GM12878 (cell line): ENCODE measurements at regions not wholly inside any gene's neighbourhood (a gene's known extent, or its start where the extent isn't known, plus 50 kb on each side); places are given as distances from the start of the nearest gene placed in this dataset.

Experiments
- ATAC-seq: fragments of 200-7000 bp; cut with Tn5 transposase; 3 replicates; pipeline ENCODE4 v1.9.1; 2020; ENCODE audit warnings: mild to moderate bottlenecking, moderate library complexity
- BruUV-seq: library from RNA; stranded (reverse); fragments of 400-500 nt; replicated peaks from 2 replicates; lab custom pipeline; 2021; lab: Mats Ljungman, UMichigan
- CTCF ChIA-PET: fragments of 300-600 bp; sonication (Branson Sonifier 250); formaldehyde crosslinking; extraction: SDS; loops from one replicate; lab custom pipeline; 2021; ENCODE audit warnings: inconsistent platforms; lab: Yijun Ruan, JAX
- POLR2A ChIA-PET: fragments of 350-600 bp; formaldehyde crosslinking; extraction: SDS; loops from one replicate; lab custom pipeline; 2021; ENCODE audit warnings: inconsistent platforms; lab: Charles Lee
- RAD21 ChIA-PET: fragments of 300-600 bp; sonication (Branson Sonifier 250); formaldehyde crosslinking; loops from one replicate; lab custom pipeline; 2023; ENCODE audit warnings: antibody characterized with exemption; ENCODE audit not compliant: unreplicated experiment; lab: Charles Lee
- SMC1A ChIA-PET: fragments of 300-600 bp; sonication (Branson Sonifier 250); formaldehyde crosslinking; loops from one replicate; lab custom pipeline; 2023; ENCODE audit not compliant: unreplicated experiment, uncharacterized antibody; lab: Charles Lee
- DNase-seq: peaks from one replicate; pipeline ENCODE4 v3.0.0-alpha.2; 2011; ENCODE audit warnings: low read depth, low spot score
- FAIRE-seq: peaks from 3 replicates; lab custom pipeline; 2011; peaks lifted over from hg19 to GRCh38; lab: Jason Lieb, UNC
- H2AFZ ChIP-seq: 2 replicates; pipeline ENCODE4 v1.6.0; 2011; ENCODE audit warnings: low read depth, low read length, control low read depth; ENCODE audit not compliant: control insufficient read depth
- H3K27ac ChIP-seq: 2 replicates; pipeline ENCODE4 v1.5.1; 2011; ENCODE audit warnings: control low read depth; ENCODE audit not compliant: control insufficient read depth, insufficient read depth
- H3K27me3 ChIP-seq, 2 experiments: replicated peaks in 1 of 2; 2 replicates each; pipeline versions ENCODE4 v1.6.0 to v1.6.1; 2011; ENCODE audit warnings: low read length in 1 of 2; ENCODE audit not compliant: control insufficient read depth in 2 of 2, insufficient read depth in 2 of 2
- H3K36me3 ChIP-seq, 2 experiments: 2 replicates each; pipeline ENCODE4 v1.5.1; 2011; ENCODE audit warnings: low read length in 1 of 2; ENCODE audit not compliant: control insufficient read depth in 2 of 2, insufficient read depth in 2 of 2
- H3K4me1 ChIP-seq: 2 replicates; pipeline ENCODE4 v1.6.1; 2011; ENCODE audit warnings: mild to moderate bottlenecking, low read length, moderate library complexity, mixed read lengths; ENCODE audit not compliant: control insufficient read depth, insufficient read depth
- H3K4me2 ChIP-seq: 2 replicates; pipeline ENCODE4 v1.6.0; 2011; ENCODE audit warnings: control low read depth; ENCODE audit not compliant: control insufficient read depth, insufficient read depth
- H3K4me3 ChIP-seq: fragments of 200-600 bp; sonication (generic); 2 replicates; pipeline ENCODE4 v1.5.1; 2016
- H3K79me2 ChIP-seq: 2 replicates; pipeline ENCODE4 v1.6.0; 2011; ENCODE audit warnings: low read length; ENCODE audit not compliant: control insufficient read depth, insufficient read depth
- H3K9ac ChIP-seq: 2 replicates; pipeline ENCODE4 v1.8.0; 2011; ENCODE audit warnings: low read length, control low read depth, mixed read lengths; ENCODE audit not compliant: control insufficient read depth, insufficient read depth
- H3K9me3 ChIP-seq: replicated peaks from 3 replicates; pipeline ENCODE4 v1.5.1; 2011; ENCODE audit warnings: mild to moderate bottlenecking, low read length; ENCODE audit not compliant: control insufficient read depth, insufficient read depth
- H4K20me1 ChIP-seq: 2 replicates; pipeline ENCODE4 v1.6.0; 2011; ENCODE audit not compliant: control insufficient read depth, insufficient read depth
- BHLHE40 ChIP-seq, 2 experiments: fragments of 450-650 bp in 1 of 2; IDR thresholded peaks; 2 replicates each; pipeline ENCODE4 v1.6.1; 2011 to 2017; ENCODE audit warnings: low read depth in 2 of 2, borderline replicate concordance in 1 of 2, improper control_type of control experiment in 1 of 2, low read length in 1 of 2, mild to moderate bottlenecking in 1 of 2
- ESRRA ChIP-seq: IDR thresholded peaks from 2 replicates; pipeline ENCODE4 v1.6.1; 2012; ENCODE audit warnings: mild to moderate bottlenecking, low read length, improper control_type of control experiment
- HCFC1 ChIP-seq: fragments of 150-350 bp; IDR thresholded peaks from 2 replicates; pipeline ENCODE4 v1.6.1; 2014; ENCODE audit warnings: low read length
- NFYA ChIP-seq: IDR thresholded peaks from 2 replicates; pipeline ENCODE4 v1.6.1; 2011; ENCODE audit warnings: low read depth, mild to moderate bottlenecking, low read length, improper control_type of control experiment, borderline replicate concordance
- NR2C2 ChIP-seq: IDR thresholded peaks from 2 replicates; pipeline ENCODE4 v1.6.1; 2011; ENCODE audit warnings: borderline replicate concordance, low read depth; ENCODE audit not compliant: control insufficient read depth, insufficient read length
- NR2F1 ChIP-seq: fragments of 450-650 bp; conservative IDR thresholded peaks from 2 replicates; pipeline ENCODE4 v1.6.1; 2017; ENCODE audit warnings: mild to moderate bottlenecking
- NRF1 ChIP-seq: conservative IDR thresholded peaks from 2 replicates; pipeline ENCODE4 v1.6.1; 2011; ENCODE audit warnings: mild to moderate bottlenecking, low read depth, low read length, improper control_type of control experiment
- SMAD5 ChIP-seq: IDR thresholded peaks from 2 replicates; pipeline ENCODE4 v1.6.1; 2016; ENCODE audit warnings: antibody characterized with exemption, low read depth
- TCF7 ChIP-seq: IDR thresholded peaks from 2 replicates; pipeline ENCODE4 v1.6.1; 2014; ENCODE audit warnings: antibody characterized with exemption, borderline replicate concordance
- YY1 ChIP-seq: IDR thresholded peaks from 2 replicates; pipeline ENCODE4 v1.6.1; 2011; ENCODE audit warnings: low read depth, mild to moderate bottlenecking, low read length
- ZNF592 ChIP-seq: fragments of 450-650 bp; IDR thresholded peaks from 2 replicates; pipeline ENCODE4 v1.6.1; 2017; ENCODE audit warnings: mild to moderate bottlenecking, moderate library complexity
- WGBS: methylation state at CpG from one replicate; pipeline ENCODE4 v1.1.6; 2016; ENCODE audit warnings: low lambda C conversion rate; ENCODE audit not compliant: insufficient replicate concordance, insufficient coverage; ENCODE audit errors: missing lambda C conversion rate; 5-methylcytosine and 5-hydroxymethylcytosine counted together
- in situ Hi-C: fragments of 300-500 bp; cut with MboI; formaldehyde crosslinking; loops from 9 replicates; pipeline ENCODE4 v1.14.3; 2018; ENCODE audit warnings: mixed read lengths
- intact Hi-C: fragments of 100-400 bp; cut with micrococcal nuclease; formaldehyde crosslinking; loops from one replicate; pipeline ENCODE4 v1.14.2; 2022; ENCODE audit not compliant: unreplicated experiment
- TF ChIP-seq, protein P1 (sequence below): IDR thresholded peaks from 2 replicates; pipeline ENCODE4 v1.6.1; 2011; ENCODE audit warnings: mild to moderate bottlenecking, low read depth, low read length, moderate library complexity; ENCODE audit not compliant: insufficient replicate concordance

DNA sequence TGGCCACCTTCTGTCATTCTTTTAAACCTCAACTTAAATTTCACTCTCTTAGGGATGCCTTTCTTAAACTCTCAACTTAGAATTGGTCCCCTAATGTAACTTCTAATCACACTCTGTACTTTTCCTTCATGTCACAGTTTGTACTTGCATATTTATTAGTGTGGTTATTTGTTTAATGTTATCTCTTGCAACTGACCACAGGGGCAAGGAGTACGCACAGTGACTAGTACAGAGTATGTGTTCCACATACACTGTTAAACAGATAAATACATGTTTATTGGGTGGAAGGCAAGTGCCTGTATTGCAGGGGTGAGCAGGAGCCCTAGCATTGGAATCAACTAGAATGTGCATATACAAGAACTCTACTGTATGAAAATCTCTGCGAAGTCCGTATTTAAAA is 554.0 kb downstream of the INSC start:
- FAIRE-seq (no peak), ATAC-seq (no peak), DNase-seq (no peak)
- H3K9me3 ChIP-seq: no peaks in the 10 kb centered on the region
- no peak overlapping the region for H2AFZ ChIP-seq
- H3K79me2 ChIP-seq: no peaks in the 10 kb centered on the region
- ChIA-PET RAD21 (no interaction called here), SMC1A (no interaction called here), CTCF (no interaction called here), POLR2A (no interaction called here)
- no peak overlapping the region for H3K4me3 ChIP-seq
- H3K4me1 ChIP-seq: no peaks in the 10 kb centered on the region
- in situ Hi-C loops: no loop called here
- no peaks in the 10 kb centered on the region for H3K27me3 ChIP-seq
- TF ChIP-seq NR2F1 (no peak), ZNF592 (no peak), NRF1 (no peak)
- WGBS: 81% methylated on average over 3 of the region's 3 CpGs
- intact Hi-C loops: no loop called here
- no peak overlapping the region for H3K9ac ChIP-seq
- H3K36me3 ChIP-seq: no peaks in the 10 kb centered on the region
- H3K27ac ChIP-seq: no peak overlapping the region
- no TSS peak for BruUV-seq
- no peak overlapping the region for H3K4me2 ChIP-seq
- H4K20me1 ChIP-seq: no peaks in the 10 kb centered on the region

DNA sequence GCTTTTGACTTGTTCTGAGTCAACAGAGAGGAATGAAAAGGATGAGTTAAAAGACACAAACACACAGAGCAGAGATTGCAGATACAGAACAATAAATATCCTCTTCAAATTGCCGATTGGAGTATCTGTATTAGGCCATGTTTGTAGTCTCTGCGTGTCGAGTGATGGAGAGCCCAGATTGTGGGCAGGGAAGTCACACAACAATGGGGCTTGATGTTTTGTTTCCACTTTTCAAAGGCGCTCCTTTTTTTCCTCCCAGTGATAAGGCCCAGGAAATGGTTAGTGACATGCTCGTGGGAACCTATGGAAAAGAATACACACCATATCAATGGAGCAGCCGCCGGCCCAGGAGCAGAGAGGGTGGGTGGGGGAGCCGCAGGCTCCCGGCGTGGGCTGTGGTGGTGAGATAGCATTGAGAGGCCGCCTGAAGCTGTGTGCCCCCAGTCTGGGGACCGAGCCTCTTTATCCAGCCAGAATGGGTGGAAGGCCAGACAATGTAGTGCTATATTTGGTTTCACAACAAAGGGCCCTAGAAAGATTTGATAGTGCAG is 555.9 kb downstream of the INSC start:
- in situ Hi-C loops: no loop called here
- DNase-seq (no peak), ATAC-seq (no peak), FAIRE-seq (no peak)
- ChIA-PET RAD21 (no interaction called here), SMC1A (no interaction called here), CTCF (no interaction called here), POLR2A (no interaction called here)
- WGBS: 40% methylated on average over 10 of the region's 12 CpGs
- no peak overlapping the region for H3K4me3 ChIP-seq
- H4K20me1 ChIP-seq: no peaks in the 10 kb centered on the region
- no peaks in the 10 kb centered on the region for H3K79me2 ChIP-seq
- H3K27ac ChIP-seq: no peak overlapping the region
- no peak overlapping the region for H2AFZ ChIP-seq
- no peaks in the 10 kb centered on the region for H3K4me1 ChIP-seq
- H3K36me3 ChIP-seq: no peaks in the 10 kb centered on the region
- H3K27me3 ChIP-seq: no peaks in the 10 kb centered on the region
- no peak overlapping the region for H3K9ac ChIP-seq
- no peak overlapping the region for H3K4me2 ChIP-seq
- BruUV-seq: no TSS peak
- no peaks in the 10 kb centered on the region for H3K9me3 ChIP-seq
- intact Hi-C loops: no loop called here
- TF ChIP-seq HCFC1 (no peak), YY1 (no peak), ESRRA (no peak), BHLHE40 (IDR thresholded peaks at IDR 0.05; ENCODE audit: borderline replicate concordance in 1 of 2, low read depth in 2 of 2, low read length in 1 of 2) (no peak), NR2C2 (no peak), NFYA (no peak), SMAD5 (no peak), TCF7 (no peak)
- TF ChIP-seq, protein P1, sequence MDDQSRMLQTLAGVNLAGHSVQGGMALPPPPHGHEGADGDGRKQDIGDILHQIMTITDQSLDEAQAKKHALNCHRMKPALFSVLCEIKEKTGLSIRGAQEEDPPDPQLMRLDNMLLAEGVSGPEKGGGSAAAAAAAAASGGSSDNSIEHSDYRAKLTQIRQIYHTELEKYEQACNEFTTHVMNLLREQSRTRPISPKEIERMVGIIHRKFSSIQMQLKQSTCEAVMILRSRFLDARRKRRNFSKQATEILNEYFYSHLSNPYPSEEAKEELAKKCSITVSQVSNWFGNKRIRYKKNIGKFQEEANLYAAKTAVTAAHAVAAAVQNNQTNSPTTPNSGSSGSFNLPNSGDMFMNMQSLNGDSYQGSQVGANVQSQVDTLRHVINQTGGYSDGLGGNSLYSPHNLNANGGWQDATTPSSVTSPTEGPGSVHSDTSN: no peak
